NCI-H1092 (cell line): ENCODE measurements at regions not wholly inside any gene's neighbourhood (a gene's known extent, or its start where the extent isn't known, plus 50 kb on each side); places are given as distances from the start of the nearest gene placed in this dataset.

Source experiments
- DNase-seq: peaks from one replicate; lab custom pipeline; 2025; lab: John Stamatoyannopoulos, UW

DNA sequence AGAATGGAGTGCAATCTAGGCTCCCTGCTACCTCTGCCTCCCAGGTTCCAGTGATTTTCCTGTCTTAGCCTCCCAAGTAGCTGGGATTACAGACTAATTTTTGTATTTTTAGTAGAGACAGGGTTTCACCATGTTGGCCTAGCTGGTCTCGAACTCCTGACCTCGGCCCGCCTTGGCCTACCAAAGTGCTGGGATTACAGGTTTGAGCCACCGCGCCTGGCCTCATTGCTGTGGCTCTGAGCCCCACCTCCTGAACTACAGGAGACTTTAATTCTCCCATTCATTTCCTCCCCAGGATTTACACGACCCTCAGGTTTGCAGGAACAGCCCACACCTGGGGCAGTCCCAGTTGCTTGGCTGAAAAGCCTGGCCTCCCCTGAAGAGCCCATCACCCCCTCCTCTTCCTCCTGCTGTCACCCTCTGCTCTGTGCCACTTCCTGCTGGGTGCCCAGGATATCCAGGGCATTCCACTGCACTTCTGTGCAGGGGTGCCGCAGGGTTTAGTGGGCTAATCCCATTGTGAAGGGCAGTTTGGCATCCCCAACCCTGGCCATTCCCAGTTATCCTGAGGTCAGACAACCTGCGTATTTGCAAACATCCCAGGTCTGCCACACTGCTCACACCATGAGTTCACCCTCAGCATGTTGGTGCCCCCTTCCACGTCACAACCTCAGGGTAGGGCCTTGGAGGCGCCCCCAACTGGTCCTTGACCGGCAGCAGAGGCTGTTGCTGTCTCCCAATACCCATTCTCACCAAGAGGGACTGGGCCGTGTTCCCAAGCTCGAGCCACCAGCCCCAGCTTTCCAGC is 265.0 kb upstream of the IRX4 start:
- DNase-seq = no peak

DNA sequence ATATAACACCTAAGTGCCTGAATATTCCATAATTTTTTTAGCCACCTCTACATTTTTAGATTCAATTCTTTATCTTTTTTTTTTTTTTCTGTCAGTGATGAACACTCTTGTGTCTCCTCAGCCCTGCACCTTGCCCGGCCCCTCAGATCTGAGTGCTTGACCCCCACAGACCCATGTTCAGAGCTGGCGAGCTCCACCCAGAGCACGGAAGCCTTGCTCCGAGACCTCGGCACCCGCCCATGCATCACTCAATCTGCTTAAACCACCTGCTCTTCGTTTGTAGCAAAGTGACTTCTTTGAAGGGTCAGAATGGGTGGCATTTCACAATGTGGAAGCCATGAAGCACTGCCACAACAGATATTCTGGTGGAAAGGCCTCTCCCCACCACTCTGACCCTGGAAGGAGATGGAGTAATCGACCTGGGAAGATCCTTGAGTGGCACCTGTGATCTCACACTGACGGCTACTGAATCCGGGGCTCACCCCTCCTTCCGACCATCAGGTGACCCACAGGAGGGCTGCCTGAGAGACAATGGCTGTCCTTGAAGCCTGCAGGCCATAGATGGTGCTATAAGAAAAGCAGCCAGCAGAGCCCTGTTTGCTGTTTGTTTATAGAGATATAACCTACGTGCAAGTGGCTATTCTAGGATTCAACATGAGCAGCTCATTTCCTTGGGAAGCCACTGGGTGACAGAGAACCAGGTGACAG is 261.1 kb upstream of the IRX4 start:
- no peak for DNase-seq

DNA sequence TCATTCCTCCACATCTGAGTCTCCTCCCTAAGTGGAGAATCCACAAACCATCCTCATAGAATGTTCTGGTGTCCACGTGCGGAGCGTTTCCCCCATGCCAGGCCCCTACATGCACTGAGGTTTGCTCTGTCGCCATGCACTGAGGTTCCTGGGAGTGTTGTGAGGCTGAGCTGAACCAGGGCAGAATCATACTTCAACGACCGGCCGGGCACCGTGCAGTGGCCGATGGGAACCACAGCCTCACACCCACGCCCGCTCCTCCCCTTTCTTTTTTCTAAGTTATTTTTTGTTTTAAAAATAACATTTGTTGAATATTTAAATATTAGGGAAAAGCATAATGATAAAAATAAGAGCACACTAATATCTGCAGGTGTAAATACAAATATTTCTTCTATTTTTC is 260.4 kb upstream of the IRX4 start:
- DNase-seq = no peak

GRCh38 chr5:2142456-2142954 is 259.8 kb upstream of the IRX4 start:
- DNase-seq = no peak

GRCh38 chr5:2141254-2142000 is 258.7 kb upstream of the IRX4 start:
- DNase-seq = no peak

GRCh38 chr5:2140501-2141175 is 257.9 kb upstream of the IRX4 start:
- DNase-seq = no peak

DNA sequence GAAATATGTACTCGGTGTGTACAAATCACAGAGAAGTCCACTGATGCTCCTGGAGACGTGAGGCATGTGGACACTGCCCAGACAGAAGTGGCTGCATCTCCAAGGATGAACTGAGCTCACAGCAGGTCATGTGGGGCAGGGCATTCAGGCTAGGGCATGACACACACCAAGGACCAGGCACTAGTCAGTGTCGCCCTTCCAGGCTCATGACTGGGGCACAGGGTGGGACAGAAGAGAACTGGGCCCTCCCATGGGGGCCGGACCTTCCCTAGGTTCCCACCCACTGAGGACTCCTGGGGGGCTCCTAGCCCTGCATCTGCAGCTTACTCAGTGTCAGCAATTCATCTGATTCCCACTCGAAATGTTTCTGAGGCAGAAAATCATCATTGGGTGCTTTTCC is 256.8 kb upstream of the IRX4 start:
- no peak for DNase-seq

GRCh38 chr5:2138896-2139295 is 256.2 kb upstream of the IRX4 start:
- DNase-seq = no peak

GRCh38 chr5:2137444-2138050 is 254.8 kb upstream of the IRX4 start:
- no peak for DNase-seq

GRCh38 chr5:2136728-2137333 is 254.1 kb upstream of the IRX4 start:
- DNase-seq = no peak

- no peak for DNase-seq
These were observed 253.1 kb upstream of the IRX4 start for GRCh38 chr5:2135833-2136232.

DNA sequence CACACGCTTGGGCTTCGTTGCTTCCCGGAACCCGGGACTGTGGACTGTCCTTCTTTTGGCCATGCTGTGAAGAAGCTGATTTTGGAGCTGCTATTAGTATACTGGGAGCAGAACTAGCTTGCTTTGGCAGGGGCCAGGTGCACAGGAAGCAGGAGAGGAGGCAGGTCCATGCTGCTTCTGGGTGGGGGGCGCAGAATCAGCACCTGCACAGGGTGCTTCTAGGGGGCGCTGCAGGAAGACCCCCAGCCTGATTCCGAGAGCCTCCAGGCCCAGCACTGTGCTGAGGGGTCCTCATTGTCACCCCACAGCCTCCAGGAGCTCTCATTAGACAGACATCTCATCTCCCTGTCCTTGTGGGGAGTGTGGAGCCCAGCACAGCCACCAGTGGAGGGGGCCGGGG is 252.6 kb upstream of the IRX4 start:
- DNase-seq = no peak

DNA sequence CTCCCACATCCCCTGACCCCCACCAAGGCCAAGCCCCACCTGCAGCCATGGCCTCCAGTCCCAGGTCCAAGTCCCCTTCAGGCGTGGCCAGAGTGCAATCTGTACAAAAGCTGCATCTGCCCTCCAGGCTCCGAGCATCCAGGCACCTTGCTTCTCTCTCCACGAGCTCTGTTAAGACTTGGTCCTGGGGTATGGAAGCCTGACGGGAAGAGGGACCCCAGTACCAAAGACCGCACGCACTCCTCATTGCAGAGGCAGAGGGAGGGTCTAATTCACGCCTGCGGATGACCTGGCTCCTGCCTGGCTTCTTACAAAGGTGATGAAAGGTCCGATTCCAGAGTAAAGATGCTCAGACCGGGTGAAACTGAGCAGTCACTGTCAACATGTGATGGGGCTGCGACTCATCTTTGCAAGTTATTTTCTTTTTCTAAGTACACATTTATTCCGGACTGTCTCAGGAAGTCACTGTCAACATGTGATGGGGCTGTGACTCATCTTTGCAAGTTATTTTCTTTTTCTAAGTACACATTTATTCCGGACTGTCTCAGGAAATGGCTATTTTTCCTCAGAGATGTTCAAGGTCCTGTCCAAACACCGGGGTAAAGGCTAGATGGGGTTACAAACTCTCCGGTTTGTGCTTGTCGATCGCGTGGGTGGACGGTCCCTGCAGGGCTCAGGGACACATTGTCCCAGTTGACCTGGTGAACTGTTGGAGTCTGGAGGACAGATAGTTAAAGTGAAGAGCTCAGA is 252.0 kb upstream of the IRX4 start:
- no peak for DNase-seq

DNA sequence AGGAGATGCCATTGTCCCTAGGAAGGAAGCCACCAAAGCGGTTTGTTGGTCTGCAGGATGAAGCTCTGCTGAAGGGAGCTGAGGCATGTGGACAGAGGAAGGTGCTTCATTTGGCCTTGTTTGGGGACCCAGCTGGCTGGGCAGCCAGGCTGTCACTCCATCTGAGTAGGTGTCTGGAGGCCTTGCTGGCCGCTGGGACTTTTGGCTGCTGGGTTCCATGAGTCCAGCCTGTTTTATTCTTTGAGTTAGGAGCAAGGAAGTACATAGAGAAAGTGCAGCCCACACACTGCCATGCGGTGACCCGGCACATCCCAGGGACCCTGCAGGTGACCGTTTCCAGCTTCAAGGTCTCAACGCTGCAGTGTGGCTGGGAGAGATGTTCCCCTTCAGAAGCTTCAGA is 251.2 kb upstream of the IRX4 start:
- DNase-seq = no peak

DNA sequence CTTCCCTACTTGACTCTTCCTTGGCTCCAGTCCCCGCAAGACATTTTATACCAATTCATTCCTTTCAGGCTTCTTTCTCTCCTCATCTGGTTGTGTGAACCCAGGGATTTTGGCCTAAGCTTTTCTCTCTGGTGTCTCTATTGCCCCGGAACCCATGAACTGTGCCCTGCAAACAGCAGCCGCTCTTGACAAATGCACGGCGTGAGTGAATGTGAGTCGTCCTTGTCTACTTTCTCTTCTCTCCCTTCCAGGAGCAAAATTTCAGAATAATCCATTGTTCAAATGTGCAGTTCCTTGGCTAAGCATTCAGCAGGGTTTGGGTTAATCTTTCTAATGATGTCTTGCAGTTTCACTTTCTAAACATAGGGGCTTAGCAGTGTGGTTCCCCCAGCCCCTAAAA is 250.4 kb upstream of the IRX4 start:
- DNase-seq = no peak

DNA sequence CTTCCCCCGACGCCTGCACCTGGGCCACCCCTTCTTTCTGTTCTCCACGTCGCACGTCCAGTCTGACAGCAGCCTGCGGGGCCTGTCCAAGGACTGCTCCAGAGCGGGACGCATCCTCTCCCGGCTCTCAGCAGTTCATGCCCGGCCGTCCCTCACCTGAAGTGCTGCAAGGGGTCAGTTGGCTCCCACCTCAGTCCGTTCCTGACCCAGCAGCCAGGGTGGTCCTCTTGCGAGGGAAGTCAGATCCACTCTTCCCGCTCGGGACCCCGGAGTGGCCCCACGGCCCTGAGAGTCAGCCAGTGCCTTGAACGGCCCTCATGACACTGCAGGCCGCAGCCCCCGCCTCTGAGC is 249.7 kb upstream of the IRX4 start:
- DNase-seq = no peak

GRCh38 chr5:2131826-2132496 is 249.2 kb upstream of the IRX4 start:
- no peak for DNase-seq

DNA sequence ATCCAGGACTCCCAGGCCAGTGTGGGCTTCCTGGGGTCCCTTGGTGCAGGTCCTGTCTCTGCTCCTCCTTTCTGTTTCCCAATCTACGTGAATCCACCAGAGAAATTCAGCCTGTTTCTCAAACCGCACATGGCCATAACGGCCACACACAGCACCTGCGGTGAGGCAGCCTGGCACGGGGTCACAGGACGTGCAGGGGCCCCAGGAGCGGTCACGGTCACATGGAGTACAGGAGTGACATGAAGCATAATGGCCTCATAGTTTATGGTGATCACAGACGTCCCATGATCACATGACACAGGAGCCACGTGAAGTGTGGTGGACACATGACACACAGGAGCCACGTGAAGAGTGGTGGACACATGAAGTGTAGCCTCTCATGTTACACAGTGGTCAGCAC is 248.5 kb upstream of the IRX4 start:
- no peak for DNase-seq

- DNase-seq = no peak
These were observed 247.6 kb upstream of the IRX4 start for GRCh38 chr5:2130361-2130760.
